ENCODE measurements at regions not wholly inside any gene's neighbourhood (a gene's known extent, or its start where the extent isn't known, plus 50 kb on each side); places are given as distances from the start of the nearest gene placed in this dataset.

GRCh38 chr2:14684516-14684915 lies 52.0 kb downstream of the LRATD1 start:
- H3K36me3 ChIP-seq = no peaks in the 10 kb centered on the region
- intact Hi-C loops (cut with DNase I; ENCODE audit: low total_unique reads) = no loop called here
- no peak for TF ChIP-seq POLR2A (IDR thresholded peaks at IDR 0.05)
- no peak for TF ChIP-seq POLR2AphosphoS5 (IDR thresholded peaks at IDR 0.05)
- no peak for TF ChIP-seq CTCF (IDR thresholded peaks at IDR 0.05 in 8 of 11, conservative IDR thresholded peaks at IDR 0.05 in 3 of 11)
- no peak overlapping the region for H3K27ac ChIP-seq
- WGBS, 5 donors = 68 to 84% (median 74%) methylated on average over 3 of the region's 3 CpGs
- H3K4me3 ChIP-seq = no peak overlapping the region
- no peaks in the 10 kb centered on the region for H3K4me1 ChIP-seq
- H3K27me3 ChIP-seq (replicated peaks in 1 of 7) = no peaks in the 10 kb centered on the region
- H3K9me3 ChIP-seq = peaks cover 0 to 4% (median 0%) of the 10 kb centered on the region in 8 donors
- DNase-seq = no peak

GRCh38 chr2:14690926-14691325 lies 58.4 kb downstream of the LRATD1 start:
- Histone ChIP-seq H3K9me3 (peaks cover 0 to 29% (median 14%) of the 10 kb centered on the region in 8 donors), H3K36me3 (no peaks in the 10 kb centered on the region), H3K4me3 (no peak overlapping the region), H3K4me1 (no peaks in the 10 kb centered on the region), H3K27me3 (replicated peaks in 1 of 7) (no peaks in the 10 kb centered on the region), H3K27ac (no peak overlapping the region)
- intact Hi-C loops (cut with DNase I; ENCODE audit: low total_unique reads) = no loop called here
- TF ChIP-seq POLR2AphosphoS5 (IDR thresholded peaks at IDR 0.05) = no peak
- TF ChIP-seq CTCF (IDR thresholded peaks at IDR 0.05 in 8 of 11, conservative IDR thresholded peaks at IDR 0.05 in 3 of 11) = no peak
- TF ChIP-seq POLR2A (IDR thresholded peaks at IDR 0.05) = no peak
- DNase-seq = no peak
- WGBS, 5 donors = 81 to 96% (median 91%) methylated on average over 4 of the region's 4 CpGs

GRCh38 chr2:14693874-14694273 lies 61.4 kb downstream of the LRATD1 start:
- 71 to 80% (median 74%) methylated on average over 2 of the region's 2 CpGs for WGBS, 5 donors
- H3K9me3 ChIP-seq = peaks cover 0 to 29% (median 14%) of the 10 kb centered on the region in 8 donors
- intact Hi-C loops (cut with DNase I; ENCODE audit: low total_unique reads) = no loop called here
- H3K4me1 ChIP-seq = no peaks in the 10 kb centered on the region
- TF ChIP-seq CTCF (IDR thresholded peaks at IDR 0.05 in 8 of 11, conservative IDR thresholded peaks at IDR 0.05 in 3 of 11) (no peak), POLR2AphosphoS5 (IDR thresholded peaks at IDR 0.05) (no peak), POLR2A (IDR thresholded peaks at IDR 0.05) (no peak)
- no peaks in the 10 kb centered on the region for H3K36me3 ChIP-seq
- H3K27ac ChIP-seq = no peak overlapping the region
- no peak overlapping the region for H3K4me3 ChIP-seq
- DNase-seq = no peak
- no peaks in the 10 kb centered on the region for H3K27me3 ChIP-seq (replicated peaks in 1 of 7)

- WGBS, 5 donors = 71 to 89% (median 78%) methylated on average over 2 of the region's 2 CpGs
- intact Hi-C loops (cut with DNase I; ENCODE audit: low total_unique reads) = no loop called here
- Histone ChIP-seq H3K36me3 (no peaks in the 10 kb centered on the region), H3K27me3 (replicated peaks in 1 of 7) (no peaks in the 10 kb centered on the region), H3K27ac (no peak overlapping the region), H3K4me3 (no peak overlapping the region), H3K4me1 (no peaks in the 10 kb centered on the region), H3K9me3 (no peaks in the 10 kb centered on the region)
- no peak for DNase-seq
- TF ChIP-seq CTCF (IDR thresholded peaks at IDR 0.05 in 8 of 11, conservative IDR thresholded peaks at IDR 0.05 in 3 of 11) (no peak), POLR2A (IDR thresholded peaks at IDR 0.05) (no peak), POLR2AphosphoS5 (IDR thresholded peaks at IDR 0.05) (no peak)
These were observed 68.2 kb downstream of the LRATD1 start for GRCh38 chr2:14700753-14701152.
